ENCODE measurements at regions not wholly inside any gene's neighbourhood (a gene's known extent, or its start where the extent isn't known, plus 50 kb on each side); places are given as distances from the start of the nearest gene placed in this dataset.

GRCh38 chr5:125496393-125496792 is 750.0 kb upstream of the ZNF608 start:
- CTCF ChIA-PET: no interaction called here
- TF ChIP-seq BHLHE40 (IDR thresholded peaks at IDR 0.05; ENCODE audit: low read depth, low read length) (no peak), E2F6 (IDR thresholded peaks at IDR 0.05; ENCODE audit: borderline replicate concordance, low read depth) (no peak), ZC3H11A (IDR thresholded peaks at IDR 0.05) (no peak), CEBPB (IDR thresholded peaks at IDR 0.05) (no peak), FOXS1 (CRISPR knock-in tag; IDR thresholded peaks at IDR 0.05) (no peak), SMC3 (IDR thresholded peaks at IDR 0.05) (no peak), MYC (IDR thresholded peaks at IDR 0.05; ENCODE audit: borderline replicate concordance, low read length) (no peak)
- FAIRE-seq: no peak
- ATAC-seq: no peak
- Histone ChIP-seq H3K4me1 (no peaks in the 10 kb centered on the region), H3K4me2 (no peak overlapping the region), H3K4me3 (no peak overlapping the region), H3K27ac (no peak overlapping the region), H3K9me3 (no peaks in the 10 kb centered on the region)
- DNase-seq (ENCODE audit: low read depth in 1 of 2, low spot score in 1 of 2): no peak
- POLR2A ChIA-PET: no interaction called here

GRCh38 chr5:125497651-125498050 is 751.2 kb upstream of the ZNF608 start:
- ATAC-seq (no peak), DNase-seq (ENCODE audit: low read depth in 1 of 2, low spot score in 1 of 2) (no peak), FAIRE-seq (no peak)
- H3K4me2 ChIP-seq: no peak overlapping the region
- H3K4me3 ChIP-seq: no peak overlapping the region
- ChIA-PET CTCF (no interaction called here), POLR2A (no interaction called here)
- no peaks in the 10 kb centered on the region for H3K9me3 ChIP-seq
- 16% methylated on average over 2 of the region's 2 CpGs for WGBS (ENCODE audit: missing lambda C conversion rate)
- TF ChIP-seq MAZ (IDR thresholded peaks at IDR 0.05; ENCODE audit: borderline replicate concordance, low read depth, low read length): no peak
- no peak for TF ChIP-seq BHLHE40 (IDR thresholded peaks at IDR 0.05; ENCODE audit: low read depth, low read length)
- TF ChIP-seq PHF8 (IDR thresholded peaks at IDR 0.05; ENCODE audit: borderline replicate concordance, low read depth): no peak
- no peak for TF ChIP-seq TP53 (CRISPR knock-in tag; IDR thresholded peaks at IDR 0.05)
- TF ChIP-seq RAD21 (conservative IDR thresholded peaks at IDR 0.05 in 1 of 2, IDR thresholded peaks at IDR 0.05 in 1 of 2): no peak
- no peak for TF ChIP-seq POLR2AphosphoS2 (conservative IDR thresholded peaks at IDR 0.05; ENCODE audit: low read length)
- TF ChIP-seq SMC3 (IDR thresholded peaks at IDR 0.05): no peak
- TF ChIP-seq ZNF302 (CRISPR knock-in tag; IDR thresholded peaks at IDR 0.05): no peak
- no peak for TF ChIP-seq EHMT2 (IDR thresholded peaks at IDR 0.05; ENCODE audit: low read depth)
- H3K4me1 ChIP-seq: no peaks in the 10 kb centered on the region
- no peak overlapping the region for H3K27ac ChIP-seq

- Histone ChIP-seq H3K4me2 (no peak overlapping the region), H3K9me3 (no peaks in the 10 kb centered on the region), H3K4me3 (no peak overlapping the region), H3K27ac (no peak overlapping the region), H3K4me1 (no peaks in the 10 kb centered on the region)
- no peak for TF ChIP-seq MAZ (IDR thresholded peaks at IDR 0.05; ENCODE audit: borderline replicate concordance, low read depth, low read length)
- no peak for TF ChIP-seq RNF2 (IDR thresholded peaks at IDR 0.05; ENCODE audit: borderline replicate concordance, low read depth)
- TF ChIP-seq CTCF (IDR thresholded peaks at IDR 0.05): no peak
- no peak for TF ChIP-seq TFCP2L1 (CRISPR knock-in tag; IDR thresholded peaks at IDR 0.05)
- TF ChIP-seq RCOR1 (IDR thresholded peaks at IDR 0.05; ENCODE audit: low read depth, low read length): no peak
- no peak for TF ChIP-seq BHLHE40 (IDR thresholded peaks at IDR 0.05; ENCODE audit: low read depth, low read length)
- no peak for TF ChIP-seq ZC3H11A (IDR thresholded peaks at IDR 0.05)
- TF ChIP-seq CHD4 (IDR thresholded peaks at IDR 0.05; ENCODE audit: borderline replicate concordance): no peak
- TF ChIP-seq HOXB5 (CRISPR knock-in tag; IDR thresholded peaks at IDR 0.05): no peak
- TF ChIP-seq MYC (IDR thresholded peaks at IDR 0.05; ENCODE audit: borderline replicate concordance, low read length): no peak
- TF ChIP-seq HES2 (IDR thresholded peaks at IDR 0.05): no peak
- no peak for TF ChIP-seq CBX8 (IDR thresholded peaks at IDR 0.05)
- no peak for TF ChIP-seq NR3C1 (IDR thresholded peaks at IDR 0.05)
- no peak for TF ChIP-seq NPAS2 (CRISPR knock-in tag; IDR thresholded peaks at IDR 0.05; ENCODE audit: borderline replicate concordance)
- TF ChIP-seq HDAC2 (IDR thresholded peaks at IDR 0.05): no peak
- TF ChIP-seq NFE2L2 (conservative IDR thresholded peaks at IDR 0.05; ENCODE audit: low read length): no peak
- no peak for DNase-seq (ENCODE audit: low read depth in 1 of 2, low spot score in 1 of 2)
- no peak for FAIRE-seq
- 46% methylated on average over 2 of the region's 2 CpGs for WGBS (ENCODE audit: missing lambda C conversion rate)
- no peak for ATAC-seq
- POLR2A ChIA-PET: no interaction called here
- CTCF ChIA-PET: no interaction called here
Observed at GRCh38 chr5:125499636-125500332, 753.3 kb upstream of the ZNF608 start.
